ENCODE measurements at regions not wholly inside any gene's neighbourhood (a gene's known extent, or its start where the extent isn't known, plus 50 kb on each side); places are given as distances from the start of the nearest gene placed in this dataset.
"Not testable (repeated sequence)": the region's sequence is repeated elsewhere in the genome, so short reads cannot be mapped to it uniquely, and the experiment has no call there.

GRCh38 chr2:143837055-143837454 lies 682.9 kb downstream of the ZEB2 start:
- not testable (repeated sequence) for TF ChIP-seq POU6F1 (CRISPR knock-in tag; IDR thresholded peaks at IDR 0.05; ENCODE audit: borderline replicate concordance, low read depth); ZFP30 (CRISPR knock-in tag; IDR thresholded peaks at IDR 0.05); RARB (CRISPR knock-in tag; IDR thresholded peaks at IDR 0.05); TOX (CRISPR knock-in tag; IDR thresholded peaks at IDR 0.05; ENCODE audit: borderline replicate concordance); TCF4 (CRISPR knock-in tag; IDR thresholded peaks at IDR 0.05; ENCODE audit: borderline replicate concordance); PPARA (CRISPR knock-in tag; IDR thresholded peaks at IDR 0.05; ENCODE audit: borderline replicate concordance); ARNTL (CRISPR knock-in tag; IDR thresholded peaks at IDR 0.05; ENCODE audit: borderline replicate concordance, low read depth); PATZ1 (CRISPR knock-in tag; IDR thresholded peaks at IDR 0.05; ENCODE audit: borderline replicate concordance)
